PC-9 (cell line): ENCODE measurements at regions not wholly inside any gene's neighbourhood (a gene's known extent, or its start where the extent isn't known, plus 50 kb on each side); places are given as distances from the start of the nearest gene placed in this dataset.

ENCODE experiments used
- BruUV-seq: library from RNA; stranded (reverse); fragments of 400-500 nt; replicated peaks from 2 replicates; lab custom pipeline; 2021; lab: Mats Ljungman, UMichigan
- CTCF ChIA-PET: fragments of 300-600 bp; sonication (Branson Sonifier 250); formaldehyde crosslinking; loops from one replicate; lab custom pipeline; 2022; ENCODE audit warnings: antibody characterized with exemption; lab: Charles Lee
- POLR2A ChIA-PET: fragments of 300-600 bp; sonication (Branson Sonifier 250); formaldehyde crosslinking; loops from one replicate; lab custom pipeline; 2022; ENCODE audit warnings: antibody characterized with exemption; ENCODE audit not compliant: unreplicated experiment; lab: Charles Lee
- DNase-seq, 2 experiments: peaks; one replicate each; pipeline versions ENCODE4 v3.0.0 to v3.0.0-alpha.2; 2015 to 2022; ENCODE audit warnings: mixed read lengths in 1 of 2
- H2AFZ ChIP-seq: fragments of 200-600 bp; sonication (generic); 2 replicates; pipeline ENCODE4 v1.8.1; 2017; ENCODE audit warnings: antibody characterized with exemption
- H3F3A ChIP-seq: fragments of 200-600 bp; sonication (generic); 2 replicates; pipeline ENCODE4 v1.8.1; 2017; ENCODE audit warnings: antibody characterized with exemption, mild to moderate bottlenecking, low read depth; ENCODE audit not compliant: insufficient read depth
- H3K27ac ChIP-seq: fragments of 200-600 bp; sonication (generic); 2 replicates; pipeline ENCODE4 v1.6.1; 2016; ENCODE audit warnings: mixed run types
- H3K27me3 ChIP-seq: fragments of 200-600 bp; sonication (generic); 2 replicates; pipeline ENCODE4 v1.6.1; 2016; ENCODE audit warnings: low read depth, mixed run types; ENCODE audit not compliant: insufficient read depth
- H3K36me3 ChIP-seq: fragments of 200-600 bp; sonication (generic); 2 replicates; pipeline ENCODE4 v1.6.1; 2016; ENCODE audit warnings: low read depth, mixed run types
- H3K4me1 ChIP-seq: fragments of 200-600 bp; sonication (generic); replicated peaks from 2 replicates; pipeline ENCODE4 v1.6.1; 2016; ENCODE audit warnings: mixed run types; ENCODE audit not compliant: insufficient read depth
- H3K4me2 ChIP-seq: fragments of 200-600 bp; sonication (generic); 2 replicates; pipeline ENCODE4 v1.6.1; 2017; ENCODE audit warnings: mixed run types
- H3K4me3 ChIP-seq: fragments of 200-600 bp; sonication (generic); 2 replicates; pipeline ENCODE4 v1.6.1; 2016; ENCODE audit warnings: mixed run types
- H3K79me2 ChIP-seq: fragments of 200-600 bp; sonication (generic); 2 replicates; pipeline ENCODE4 v1.6.1; 2017; ENCODE audit warnings: low read depth, mixed run types
- H3K9me2 ChIP-seq: fragments of 200-600 bp; sonication (generic); 2 replicates; pipeline ENCODE4 v1.8.1; 2017; ENCODE audit warnings: mild to moderate bottlenecking; ENCODE audit not compliant: insufficient read depth
- H3K9me3 ChIP-seq: fragments of 200-600 bp; sonication (generic); 2 replicates; pipeline ENCODE4 v1.8.1; 2016; ENCODE audit warnings: low read depth; ENCODE audit not compliant: insufficient read depth
- H4K20me1 ChIP-seq: fragments of 200-600 bp; sonication (generic); 2 replicates; pipeline ENCODE4 v1.8.1; 2017; ENCODE audit not compliant: insufficient read depth
- CTCF ChIP-seq: fragments of 200-600 bp; sonication (generic); conservative IDR thresholded peaks from 2 replicates; pipeline ENCODE4 v1.6.1; 2017; ENCODE audit warnings: mixed run types, antibody characterized with exemption, mild to moderate bottlenecking, moderate library complexity
- EZH2 ChIP-seq: fragments of 200-600 bp; sonication (generic); IDR thresholded peaks from 2 replicates; pipeline ENCODE4 v1.8.0; 2017; ENCODE audit warnings: antibody characterized with exemption, low read depth
- intact Hi-C: fragments of 100-400 bp; cut with micrococcal nuclease; formaldehyde crosslinking; loops from one replicate; pipeline ENCODE4 v1.10.0; 2022; ENCODE audit not compliant: unreplicated experiment

- no peaks in the 10 kb centered on the region for H3K4me1 ChIP-seq
- H3K4me3 ChIP-seq = no peak overlapping the region
- intact Hi-C loops = no loop called here
- H3F3A ChIP-seq = no peaks in the 10 kb centered on the region
- DNase-seq = peak in 1 of 2 experiments; percentile 43
- no peak overlapping the region for H3K27ac ChIP-seq
- no peaks in the 10 kb centered on the region for H4K20me1 ChIP-seq
- H3K9me3 ChIP-seq = no peaks in the 10 kb centered on the region
- H3K9me2 ChIP-seq = no peaks in the 10 kb centered on the region
- no peaks in the 10 kb centered on the region for H3K27me3 ChIP-seq
- no peak overlapping the region for H2AFZ ChIP-seq
- TF ChIP-seq EZH2 = no peak
- TF ChIP-seq CTCF = no peak
- CTCF ChIA-PET = no interaction called here
- H3K36me3 ChIP-seq = no peaks in the 10 kb centered on the region
- H3K4me2 ChIP-seq = no peak overlapping the region
- POLR2A ChIA-PET = no interaction called here
- no TSS peak for BruUV-seq
- no peaks in the 10 kb centered on the region for H3K79me2 ChIP-seq
Observed at GRCh38 chr18:52237551-52237950, 102.4 kb upstream of the DCC start.

GRCh38 chr18:52242711-52243110, 97.3 kb upstream of the DCC start:
- no peaks in the 10 kb centered on the region for H3K9me2 ChIP-seq
- no peaks in the 10 kb centered on the region for H3K27me3 ChIP-seq
- intact Hi-C loops = no loop called here
- no peaks in the 10 kb centered on the region for H3K9me3 ChIP-seq
- no peaks in the 10 kb centered on the region for H3K79me2 ChIP-seq
- H3K4me2 ChIP-seq = no peak overlapping the region
- no peaks in the 10 kb centered on the region; the same call in 1 of the 2 replicates for H4K20me1 ChIP-seq
- no peak overlapping the region for H2AFZ ChIP-seq
- DNase-seq = no peak
- POLR2A ChIA-PET = no interaction called here
- CTCF ChIA-PET = no interaction called here
- H3F3A ChIP-seq = no peaks in the 10 kb centered on the region
- no peaks in the 10 kb centered on the region for H3K4me1 ChIP-seq
- H3K4me3 ChIP-seq = no peak overlapping the region
- H3K36me3 ChIP-seq = no peaks in the 10 kb centered on the region
- no TSS peak for BruUV-seq
- no peak for TF ChIP-seq CTCF
- H3K27ac ChIP-seq = no peak overlapping the region

GRCh38 chr18:52244658-52245057, 95.3 kb upstream of the DCC start:
- Histone ChIP-seq H3K27ac (no peak overlapping the region), H3K4me1 (no peaks in the 10 kb centered on the region), H3K9me3 (no peaks in the 10 kb centered on the region), H3K27me3 (no peaks in the 10 kb centered on the region), H2AFZ (no peak overlapping the region), H3K36me3 (no peaks in the 10 kb centered on the region), H3K9me2 (no peaks in the 10 kb centered on the region), H3F3A (no peaks in the 10 kb centered on the region), H3K79me2 (no peaks in the 10 kb centered on the region), H3K4me3 (no peak overlapping the region), H3K4me2 (no peak overlapping the region), H4K20me1 (no peaks in the 10 kb centered on the region; the same call in 1 of the 2 replicates)
- ChIA-PET POLR2A (no interaction called here), CTCF (no interaction called here)
- no TSS peak for BruUV-seq
- DNase-seq = no peak
- TF ChIP-seq EZH2 (no peak), CTCF (no peak)
- intact Hi-C loops = no loop called here
